ENCODE measurements at regions not wholly inside any gene's neighbourhood (a gene's known extent, or its start where the extent isn't known, plus 50 kb on each side); places are given as distances from the start of the nearest gene placed in this dataset.

DNA sequence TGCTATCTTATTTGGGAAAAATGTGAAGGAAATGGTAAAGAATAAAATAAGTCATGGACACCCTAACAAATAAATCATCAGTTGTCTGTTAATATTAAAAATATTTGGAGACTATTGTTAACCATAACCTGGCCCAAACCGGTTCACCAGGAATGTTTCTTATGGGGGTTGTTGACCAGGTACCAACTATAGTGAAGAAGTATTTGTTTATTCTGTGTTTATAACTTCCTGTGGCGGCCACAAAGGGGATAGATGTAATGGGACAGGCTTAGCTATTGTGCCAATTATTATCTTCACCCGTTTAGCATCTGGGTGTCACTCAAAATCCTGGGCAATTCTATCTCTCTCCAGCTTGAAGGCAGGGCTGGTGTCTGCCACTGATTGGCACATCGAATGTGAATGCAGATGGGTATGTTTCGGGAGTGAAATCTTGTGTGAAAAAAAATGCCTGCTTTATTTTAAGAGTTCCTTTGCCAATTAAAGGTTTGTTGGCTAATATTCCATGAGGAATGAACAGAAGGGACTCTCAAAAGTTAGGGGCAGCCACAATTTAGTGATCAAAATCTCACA is 500.9 kb downstream of the ARL4A start:
- DNase-seq: no peak
- no peak for TF ChIP-seq POLR2A (IDR thresholded peaks at IDR 0.05)
- no peak for TF ChIP-seq EP300 (IDR thresholded peaks at IDR 0.05)
- TF ChIP-seq, protein P1, sequence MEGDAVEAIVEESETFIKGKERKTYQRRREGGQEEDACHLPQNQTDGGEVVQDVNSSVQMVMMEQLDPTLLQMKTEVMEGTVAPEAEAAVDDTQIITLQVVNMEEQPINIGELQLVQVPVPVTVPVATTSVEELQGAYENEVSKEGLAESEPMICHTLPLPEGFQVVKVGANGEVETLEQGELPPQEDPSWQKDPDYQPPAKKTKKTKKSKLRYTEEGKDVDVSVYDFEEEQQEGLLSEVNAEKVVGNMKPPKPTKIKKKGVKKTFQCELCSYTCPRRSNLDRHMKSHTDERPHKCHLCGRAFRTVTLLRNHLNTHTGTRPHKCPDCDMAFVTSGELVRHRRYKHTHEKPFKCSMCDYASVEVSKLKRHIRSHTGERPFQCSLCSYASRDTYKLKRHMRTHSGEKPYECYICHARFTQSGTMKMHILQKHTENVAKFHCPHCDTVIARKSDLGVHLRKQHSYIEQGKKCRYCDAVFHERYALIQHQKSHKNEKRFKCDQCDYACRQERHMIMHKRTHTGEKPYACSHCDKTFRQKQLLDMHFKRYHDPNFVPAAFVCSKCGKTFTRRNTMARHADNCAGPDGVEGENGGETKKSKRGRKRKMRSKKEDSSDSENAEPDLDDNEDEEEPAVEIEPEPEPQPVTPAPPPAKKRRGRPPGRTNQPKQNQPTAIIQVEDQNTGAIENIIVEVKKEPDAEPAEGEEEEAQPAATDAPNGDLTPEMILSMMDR (IDR thresholded peaks at IDR 0.05): no peak
- H3K27me3 ChIP-seq: no peaks in the 10 kb centered on the region
- no peak overlapping the region for H3K27ac ChIP-seq
- H3K36me3 ChIP-seq: no peaks in the 10 kb centered on the region
- no peaks in the 10 kb centered on the region for H3K4me1 ChIP-seq
- WGBS, 2 donors: 49 to 79% methylated on average over 5 of the region's 5 CpGs
- no peak overlapping the region for H3K4me3 ChIP-seq
- no peaks in the 10 kb centered on the region for H3K9me3 ChIP-seq
- intact Hi-C loops (cut with DNase I): no loop called here

DNA sequence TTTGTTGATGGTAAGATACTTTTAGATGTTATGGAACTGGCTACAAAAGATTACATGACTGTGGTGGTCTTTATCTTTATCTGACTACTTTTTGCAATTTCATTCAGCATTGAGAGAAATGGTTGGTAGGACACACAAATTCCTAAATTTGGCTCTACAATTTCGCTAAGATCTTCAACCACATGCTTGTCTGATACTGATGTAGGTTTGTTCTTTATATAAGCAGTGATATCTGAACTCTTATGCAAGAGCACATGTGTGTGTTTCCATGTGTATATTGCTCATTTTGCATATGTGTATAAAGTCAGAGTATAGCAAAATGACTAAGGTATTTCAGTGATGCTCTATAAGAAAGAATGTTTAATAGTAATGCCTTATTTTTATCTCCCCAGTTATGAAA is 501.5 kb downstream of the ARL4A start:
- WGBS, 2 donors: 69 to 83% methylated on average over 1 of the region's 1 CpG
- H3K4me1 ChIP-seq: no peaks in the 10 kb centered on the region
- no peak overlapping the region for H3K4me3 ChIP-seq
- intact Hi-C loops (cut with DNase I): no loop called here
- TF ChIP-seq, protein P1 (IDR thresholded peaks at IDR 0.05): no peak
- TF ChIP-seq POLR2AphosphoS5 (IDR thresholded peaks at IDR 0.05): no peak
- TF ChIP-seq EP300 (IDR thresholded peaks at IDR 0.05): no peak
- TF ChIP-seq POLR2A (IDR thresholded peaks at IDR 0.05): no peak
- DNase-seq: no peak
- H3K9me3 ChIP-seq: no peaks in the 10 kb centered on the region
- H3K27ac ChIP-seq: no peak overlapping the region
- H3K36me3 ChIP-seq: no peaks in the 10 kb centered on the region
- no peaks in the 10 kb centered on the region for H3K27me3 ChIP-seq

DNA sequence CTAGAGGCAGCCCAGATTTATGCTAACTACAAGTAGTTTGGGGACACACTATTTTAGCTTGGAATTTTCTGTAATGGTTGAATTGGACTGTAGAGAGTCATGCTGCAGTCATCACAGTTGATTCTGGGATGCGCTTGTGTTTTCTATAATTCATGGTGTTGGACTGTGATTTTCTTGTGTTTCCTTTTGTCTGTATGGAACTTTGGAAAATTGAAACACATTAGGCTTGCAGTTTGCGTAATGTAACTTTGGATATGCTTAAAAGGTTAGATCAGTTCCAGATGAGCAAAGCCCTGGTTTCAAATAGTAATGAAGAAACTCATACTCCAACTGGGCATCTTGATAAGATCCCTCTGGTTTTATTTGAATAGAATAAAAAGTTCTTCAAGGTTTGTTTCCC is 502.2 kb downstream of the ARL4A start:
- H3K9me3 ChIP-seq: no peaks in the 10 kb centered on the region
- H3K4me1 ChIP-seq: no peaks in the 10 kb centered on the region
- no peak for DNase-seq
- no peaks in the 10 kb centered on the region for H3K36me3 ChIP-seq
- no peaks in the 10 kb centered on the region for H3K27me3 ChIP-seq
- TF ChIP-seq, protein P1 (IDR thresholded peaks at IDR 0.05): no peak
- TF ChIP-seq POLR2AphosphoS5 (IDR thresholded peaks at IDR 0.05) (no peak), POLR2A (IDR thresholded peaks at IDR 0.05) (no peak), EP300 (IDR thresholded peaks at IDR 0.05) (no peak)
- WGBS, 2 donors: 94 to 95% methylated on average over 2 of the region's 2 CpGs
- H3K4me3 ChIP-seq: no peak overlapping the region
- H3K27ac ChIP-seq: no peak overlapping the region
- intact Hi-C loops (cut with DNase I): no loop called here

DNA sequence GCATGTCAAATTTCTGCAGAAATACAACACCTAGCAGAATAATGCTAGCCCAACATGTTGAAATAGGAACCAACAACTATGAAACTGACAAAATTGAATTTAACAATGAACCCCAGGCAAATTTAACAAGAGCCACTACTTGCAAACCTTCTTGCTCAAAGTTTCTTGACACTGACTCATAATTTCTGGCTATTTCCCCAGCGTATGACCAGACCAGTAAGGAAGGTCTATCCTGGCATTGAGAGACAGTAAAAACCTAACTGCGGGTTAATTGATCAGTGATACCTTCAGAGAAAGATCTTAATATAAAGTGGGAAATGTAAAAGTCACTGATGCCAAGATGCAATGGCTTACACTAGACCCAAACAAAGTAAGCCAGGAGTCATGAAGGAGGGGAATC is 510.1 kb downstream of the ARL4A start:
- H3K4me1 ChIP-seq: no peaks in the 10 kb centered on the region
- TF ChIP-seq POLR2AphosphoS5 (IDR thresholded peaks at IDR 0.05): no peak
- TF ChIP-seq, protein P1 (IDR thresholded peaks at IDR 0.05): no peak
- no peak for TF ChIP-seq POLR2A (IDR thresholded peaks at IDR 0.05)
- no peak for TF ChIP-seq EP300 (IDR thresholded peaks at IDR 0.05)
- H3K4me3 ChIP-seq: no peak overlapping the region
- intact Hi-C loops (cut with DNase I): no loop called here
- 45 to 66% methylated on average over 2 of the region's 2 CpGs for WGBS, 2 donors
- H3K36me3 ChIP-seq: no peaks in the 10 kb centered on the region
- no peak overlapping the region for H3K27ac ChIP-seq
- no peaks in the 10 kb centered on the region for H3K27me3 ChIP-seq
- H3K9me3 ChIP-seq: no peaks in the 10 kb centered on the region
- DNase-seq: no peak

DNA sequence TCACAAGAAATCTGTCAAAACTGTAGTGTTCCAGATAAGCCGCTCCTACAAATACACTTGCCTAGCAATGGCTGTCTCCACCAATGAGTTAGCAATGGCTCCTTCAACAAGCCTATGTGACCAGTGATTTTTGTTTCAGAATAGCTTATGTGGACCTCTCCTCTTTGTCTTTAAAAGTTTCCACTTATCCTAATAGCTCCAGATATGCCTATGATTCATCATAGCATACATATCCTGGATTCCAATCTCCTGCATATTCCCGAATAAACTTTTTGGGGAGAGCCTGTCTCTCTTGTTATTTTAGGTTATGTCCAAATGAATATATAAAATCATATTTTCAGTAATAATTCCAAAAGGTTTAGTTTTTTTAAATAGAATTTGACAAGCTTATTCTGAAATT is 510.6 kb downstream of the ARL4A start:
- Histone ChIP-seq H3K27me3 (no peaks in the 10 kb centered on the region), H3K4me3 (no peak overlapping the region), H3K9me3 (no peaks in the 10 kb centered on the region), H3K27ac (no peak overlapping the region), H3K4me1 (no peaks in the 10 kb centered on the region), H3K36me3 (no peaks in the 10 kb centered on the region)
- intact Hi-C loops (cut with DNase I): no loop called here
- 91 to 94% methylated on average over 2 of the region's 2 CpGs for WGBS, 2 donors
- no peak for DNase-seq
- TF ChIP-seq POLR2AphosphoS5 (IDR thresholded peaks at IDR 0.05): no peak
- no peak for TF ChIP-seq POLR2A (IDR thresholded peaks at IDR 0.05)
- no peak for TF ChIP-seq EP300 (IDR thresholded peaks at IDR 0.05)
- TF ChIP-seq, protein P1 (IDR thresholded peaks at IDR 0.05): no peak

All from sigmoid colon (tissue), 6 donors.